GM19455 (cell line): ENCODE measurements at regions not wholly inside any gene's neighbourhood (a gene's known extent, or its start where the extent isn't known, plus 50 kb on each side); places are given as distances from the start of the nearest gene placed in this dataset.

Experiments
- ATAC-seq: cut with Tn5 transposase; IDR thresholded peaks from one replicate; pipeline ENCODE4 v1.9.1; 2021; ENCODE audit not compliant: unreplicated experiment

- no peak for ATAC-seq
These were observed 121.3 kb upstream of the PTPN1 start for GRCh38 chr20:50388733-50389437.

- ATAC-seq: no peak
These were observed 120.8 kb upstream of the PTPN1 start for GRCh38 chr20:50389438-50389807.

- no peak for ATAC-seq
These were observed 120.1 kb upstream of the PTPN1 start for GRCh38 chr20:50389808-50390684.

GRCh38 chr20:50390685-50391443, 119.3 kb upstream of the PTPN1 start:
- ATAC-seq: no peak

GRCh38 chr20:50391444-50392137, 118.6 kb upstream of the PTPN1 start:
- ATAC-seq: no peak

GRCh38 chr20:50392138-50392866, 117.9 kb upstream of the PTPN1 start:
- no peak for ATAC-seq

GRCh38 chr20:50393242-50393641, 116.9 kb upstream of the PTPN1 start:
- no peak for ATAC-seq

- ATAC-seq: no peak
These were observed 116.1 kb upstream of the PTPN1 start for GRCh38 chr20:50393990-50394561.

GRCh38 chr20:50394569-50394968, 115.6 kb upstream of the PTPN1 start:
- no peak for ATAC-seq

GRCh38 chr20:50395251-50395729, 114.9 kb upstream of the PTPN1 start:
- no peak for ATAC-seq

- no peak for ATAC-seq
These were observed 114.2 kb upstream of the PTPN1 start for GRCh38 chr20:50395914-50396488.

- no peak for ATAC-seq
These were observed 113.6 kb upstream of the PTPN1 start for GRCh38 chr20:50396623-50397022.

GRCh38 chr20:50397058-50397457, 113.1 kb upstream of the PTPN1 start:
- ATAC-seq: no peak

- no peak for ATAC-seq
These were observed 112.1 kb upstream of the PTPN1 start for GRCh38 chr20:50398064-50398463.

GRCh38 chr20:50398471-50398820, 111.7 kb upstream of the PTPN1 start:
- no peak for ATAC-seq

GRCh38 chr20:50398821-50399554, 111.2 kb upstream of the PTPN1 start:
- no peak for ATAC-seq

GRCh38 chr20:50399555-50399916, 110.6 kb upstream of the PTPN1 start:
- no peak for ATAC-seq

GRCh38 chr20:50399917-50400704, 110.1 kb upstream of the PTPN1 start:
- ATAC-seq: no peak
